LNCaP clone FGC (cell line): ENCODE measurements at regions not wholly inside any gene's neighbourhood (a gene's known extent, or its start where the extent isn't known, plus 50 kb on each side); places are given as distances from the start of the nearest gene placed in this dataset.

Experiments
- DNase-seq: peaks from one replicate; pipeline ENCODE4 v3.0.0-alpha.2; 2011; ENCODE audit warnings: low read depth
- H3K4me3 ChIP-seq: 2 replicates; pipeline ENCODE4 v1.5.1; 2011; ENCODE audit warnings: mild to moderate bottlenecking, low read depth, low read length, control low read depth
- TF ChIP-seq, protein P1 (sequence below): IDR thresholded peaks from 2 replicates; pipeline ENCODE4 v1.5.1; 2012; ENCODE audit warnings: mild to moderate bottlenecking; ENCODE audit not compliant: control insufficient read depth, insufficient read depth; ENCODE audit errors: extremely low read depth

- DNase-seq: no peak
- TF ChIP-seq, protein P1, sequence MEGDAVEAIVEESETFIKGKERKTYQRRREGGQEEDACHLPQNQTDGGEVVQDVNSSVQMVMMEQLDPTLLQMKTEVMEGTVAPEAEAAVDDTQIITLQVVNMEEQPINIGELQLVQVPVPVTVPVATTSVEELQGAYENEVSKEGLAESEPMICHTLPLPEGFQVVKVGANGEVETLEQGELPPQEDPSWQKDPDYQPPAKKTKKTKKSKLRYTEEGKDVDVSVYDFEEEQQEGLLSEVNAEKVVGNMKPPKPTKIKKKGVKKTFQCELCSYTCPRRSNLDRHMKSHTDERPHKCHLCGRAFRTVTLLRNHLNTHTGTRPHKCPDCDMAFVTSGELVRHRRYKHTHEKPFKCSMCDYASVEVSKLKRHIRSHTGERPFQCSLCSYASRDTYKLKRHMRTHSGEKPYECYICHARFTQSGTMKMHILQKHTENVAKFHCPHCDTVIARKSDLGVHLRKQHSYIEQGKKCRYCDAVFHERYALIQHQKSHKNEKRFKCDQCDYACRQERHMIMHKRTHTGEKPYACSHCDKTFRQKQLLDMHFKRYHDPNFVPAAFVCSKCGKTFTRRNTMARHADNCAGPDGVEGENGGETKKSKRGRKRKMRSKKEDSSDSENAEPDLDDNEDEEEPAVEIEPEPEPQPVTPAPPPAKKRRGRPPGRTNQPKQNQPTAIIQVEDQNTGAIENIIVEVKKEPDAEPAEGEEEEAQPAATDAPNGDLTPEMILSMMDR: no peak
- H3K4me3 ChIP-seq: no peak overlapping the region
Observed at GRCh38 chr2:12795851-12796250, 79.1 kb downstream of the TRIB2 start.

- no peak for DNase-seq
- TF ChIP-seq, protein P1: no peak
- H3K4me3 ChIP-seq: no peak overlapping the region
Observed at GRCh38 chr2:12796657-12797056, 79.9 kb downstream of the TRIB2 start.

DNA sequence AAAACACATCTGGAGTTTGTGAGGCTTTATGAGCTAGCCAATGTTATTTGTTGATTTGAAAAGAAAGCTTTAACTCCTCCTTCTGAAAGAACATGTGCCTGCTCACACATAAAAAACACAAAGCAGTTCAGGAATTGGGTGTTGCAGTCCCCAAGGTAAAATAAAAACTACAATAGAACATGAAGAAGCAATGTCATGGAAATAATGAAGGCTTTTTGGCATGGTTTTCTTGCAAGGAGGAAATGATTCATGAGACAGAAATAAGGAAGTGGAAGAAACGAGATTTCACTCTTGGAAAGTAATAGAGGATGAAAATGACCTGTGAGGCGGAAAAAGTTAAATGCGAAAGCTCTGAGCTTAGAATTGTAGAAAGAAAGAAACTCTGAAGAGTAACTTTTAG is 81.1 kb downstream of the TRIB2 start:
- DNase-seq: no peak
- H3K4me3 ChIP-seq: no peak overlapping the region
- TF ChIP-seq, protein P1: no peak

GRCh38 chr2:12803607-12804006 is 86.9 kb downstream of the TRIB2 start:
- DNase-seq: no peak
- TF ChIP-seq, protein P1: no peak
- H3K4me3 ChIP-seq: no peak overlapping the region

- DNase-seq: no peak
- TF ChIP-seq, protein P1: no peak
- no peak overlapping the region for H3K4me3 ChIP-seq
Observed at GRCh38 chr2:12804091-12804856, 87.5 kb downstream of the TRIB2 start.

DNA sequence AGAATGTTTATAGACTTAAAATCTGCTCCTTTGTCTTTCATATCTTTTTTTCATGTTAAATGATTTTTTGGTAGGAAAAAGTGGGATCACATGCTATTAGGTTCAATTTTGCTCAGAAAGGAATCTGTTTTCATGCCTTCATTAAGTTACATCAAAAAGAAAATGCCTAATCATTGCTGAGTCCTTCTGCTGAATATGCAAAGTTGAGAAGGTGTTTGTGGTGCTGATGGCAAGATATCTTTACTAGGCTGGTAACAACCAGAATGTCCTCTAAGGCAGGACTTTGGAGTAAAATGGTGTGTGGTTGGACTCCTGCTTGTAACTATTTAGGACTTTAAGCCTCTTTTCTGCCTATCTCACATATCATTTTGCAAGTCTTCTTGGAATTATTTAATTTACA is 88.3 kb downstream of the TRIB2 start:
- TF ChIP-seq, protein P1: no peak
- no peak overlapping the region for H3K4me3 ChIP-seq
- DNase-seq: no peak

DNA sequence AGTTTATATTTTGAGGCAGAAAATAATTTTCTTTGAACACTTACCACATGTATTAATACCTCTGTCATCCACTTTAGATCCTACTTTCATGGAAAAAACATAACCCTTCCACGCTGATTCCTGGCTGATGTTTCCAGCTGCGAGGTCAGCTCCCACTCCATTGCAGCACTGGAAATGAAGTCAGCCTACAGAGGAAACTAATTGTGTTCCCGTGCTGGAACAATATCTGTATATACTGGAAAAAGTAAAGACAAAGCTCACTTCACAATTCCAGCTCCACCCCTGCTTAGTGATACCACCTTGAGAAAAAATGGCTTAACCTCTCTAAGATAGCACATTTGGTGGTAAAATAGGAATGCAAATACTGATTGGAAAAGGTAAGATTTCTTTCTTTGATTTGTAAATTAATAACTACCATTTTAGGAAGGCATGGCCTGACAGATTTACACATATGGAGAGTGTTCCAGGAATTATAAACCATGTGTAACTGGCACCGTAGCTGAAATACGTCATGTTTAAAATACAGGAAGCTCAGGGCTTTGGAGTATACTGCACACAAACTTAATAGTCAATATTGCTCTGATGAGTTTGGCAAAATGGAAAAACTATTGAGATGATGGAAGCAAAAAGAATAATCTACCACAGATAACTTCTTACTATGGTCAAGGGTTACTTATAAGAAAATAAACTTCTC is 90.0 kb downstream of the TRIB2 start:
- H3K4me3 ChIP-seq: no peak overlapping the region
- DNase-seq: no peak
- TF ChIP-seq, protein P1: no peak
